ENCODE measurements at regions not wholly inside any gene's neighbourhood (a gene's known extent, or its start where the extent isn't known, plus 50 kb on each side); places are given as distances from the start of the nearest gene placed in this dataset.

- TF ChIP-seq CTCF (IDR thresholded peaks at IDR 0.05): no peak
- no peak for TF ChIP-seq POLR2A (IDR thresholded peaks at IDR 0.05)
Measured at GRCh38 chr2:181771356-181771755, 91.0 kb upstream of the NEUROD1 start.
